Mesodermal cell (in vitro differentiated cells): ENCODE measurements at regions not wholly inside any gene's neighbourhood (a gene's known extent, or its start where the extent isn't known, plus 50 kb on each side); places are given as distances from the start of the nearest gene placed in this dataset.

ENCODE experiments used
- H3K27ac ChIP-seq: 2 replicates; pipeline ENCODE4 v1.7.0; 2013; ENCODE audit warnings: mild to moderate bottlenecking, low read depth, low read length, moderate library complexity; ENCODE audit not compliant: severe bottlenecking
- H3K36me3 ChIP-seq: 2 replicates; pipeline ENCODE4 v1.7.1; 2013; ENCODE audit warnings: mild to moderate bottlenecking, low read length, moderate library complexity; ENCODE audit not compliant: control insufficient read depth, insufficient read depth
- H3K4me1 ChIP-seq: one replicate; pipeline ENCODE4 v1.7.1; 2013; ENCODE audit warnings: mild to moderate bottlenecking, low read length; ENCODE audit not compliant: insufficient read depth, control insufficient read depth, poor library complexity, severe bottlenecking
- H3K4me3 ChIP-seq: 2 replicates; pipeline ENCODE4 v1.7.0; 2013; ENCODE audit warnings: low read length, control low read depth, mild to moderate bottlenecking; ENCODE audit not compliant: insufficient read depth, poor library complexity, severe bottlenecking; ENCODE audit errors: extremely low read depth
- H3K9me3 ChIP-seq: 2 replicates; pipeline ENCODE4 v1.7.1; 2013; ENCODE audit warnings: mild to moderate bottlenecking, low read length, moderate library complexity; ENCODE audit not compliant: control insufficient read depth
- WGBS, 2 experiments: methylation state at CpG; one replicate each; pipeline ENCODE4 v1.1.5; 2013; ENCODE audit warnings: missing lambda C conversion rate in 2 of 2; ENCODE audit not compliant: insufficient coverage in 2 of 2; 5-methylcytosine and 5-hydroxymethylcytosine counted together

GRCh38 chr18:34977838-34978532 lies 63.2 kb upstream of the MAPRE2 start:
- 0% methylated on average over 14 to 28 of the region's 35 CpGs for WGBS, 2 experiments
- no peaks in the 10 kb centered on the region for H3K36me3 ChIP-seq
- H3K4me1 ChIP-seq, result no peaks in the 10 kb centered on the region
- H3K27ac ChIP-seq, result peak overlapping the region; percentile 95
- peak overlapping the region; percentile 85 for H3K4me3 ChIP-seq
- no peaks in the 10 kb centered on the region for H3K9me3 ChIP-seq

GRCh38 chr18:34978533-34978893 lies 62.7 kb upstream of the MAPRE2 start:
- Histone ChIP-seq H3K27ac (peak overlapping the region; percentile 95), H3K4me3 (peak overlapping the region; percentile 85), H3K36me3 (no peaks in the 10 kb centered on the region), H3K9me3 (no peaks in the 10 kb centered on the region), H3K4me1 (no peaks in the 10 kb centered on the region)
- 0 to 4% methylated on average over 4 to 5 of the region's 5 CpGs for WGBS, 2 experiments

- Histone ChIP-seq H3K4me3 (peak overlapping the region; percentile 85), H3K36me3 (no peaks in the 10 kb centered on the region), H3K27ac (peak overlapping the region; percentile 95), H3K9me3 (no peaks in the 10 kb centered on the region), H3K4me1 (no peaks in the 10 kb centered on the region)
- WGBS, 2 experiments, result 0% methylated on average over 4 to 5 of the region's 9 CpGs
Observed at GRCh38 chr18:34978953-34979608, 62.1 kb upstream of the MAPRE2 start.

DNA sequence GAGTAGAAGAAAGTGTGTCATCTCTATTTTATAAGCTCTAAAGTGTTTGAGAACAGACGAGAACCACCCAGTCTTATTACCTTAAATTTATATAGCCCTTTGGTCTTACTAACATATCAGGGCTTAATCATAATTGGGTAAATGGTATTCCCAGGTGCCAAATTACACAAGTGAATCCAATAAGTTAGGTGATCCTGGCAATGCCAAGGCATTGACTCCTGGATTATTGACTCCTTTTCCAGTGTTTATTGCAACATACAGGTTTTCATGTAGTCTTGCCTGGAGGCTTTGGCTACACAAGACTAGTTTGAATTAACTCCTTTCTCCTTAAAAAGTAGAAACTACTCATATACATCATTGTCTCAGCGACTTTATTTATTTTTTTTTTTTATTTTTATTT lies 59.7 kb upstream of the MAPRE2 start:
- Histone ChIP-seq H3K4me3 (no peak overlapping the region), H3K27ac (no peak overlapping the region), H3K36me3 (no peaks in the 10 kb centered on the region), H3K9me3 (no peaks in the 10 kb centered on the region), H3K4me1 (no peaks in the 10 kb centered on the region)
- no CpG with 5 or more reads among the region's 2 CpGs for WGBS, 2 experiments

DNA sequence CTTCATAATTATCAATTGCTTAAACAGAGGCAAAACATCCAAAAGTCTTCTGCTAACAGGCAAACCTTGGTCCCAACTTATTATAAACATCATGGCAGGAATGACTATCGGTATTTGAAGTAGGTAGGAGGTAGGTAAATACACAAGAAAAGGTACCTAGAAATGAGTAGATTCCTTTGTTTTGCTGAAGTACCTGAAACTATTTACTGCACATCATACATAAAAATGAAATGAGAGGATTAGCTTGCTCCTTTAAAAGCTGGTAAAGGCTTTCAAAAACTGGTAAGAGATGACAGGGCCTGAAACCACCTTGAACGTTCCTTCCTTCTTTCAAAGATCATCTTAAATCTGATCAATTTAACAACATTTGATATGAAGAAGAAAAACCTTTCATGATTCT lies 55.2 kb upstream of the MAPRE2 start:
- no CpG with 5 or more reads among the region's 2 CpGs for WGBS, 2 experiments
- Histone ChIP-seq H3K27ac (no peak overlapping the region), H3K4me1 (no peaks in the 10 kb centered on the region), H3K9me3 (no peaks in the 10 kb centered on the region), H3K4me3 (no peak overlapping the region), H3K36me3 (no peaks in the 10 kb centered on the region)

- Histone ChIP-seq H3K9me3 (no peaks in the 10 kb centered on the region), H3K4me3 (no peak overlapping the region), H3K36me3 (no peaks in the 10 kb centered on the region), H3K4me1 (no peaks in the 10 kb centered on the region), H3K27ac (no peak overlapping the region)
- WGBS, 2 experiments, result 100% methylated on average over 1 of the region's 4 CpGs; no CpG with 5 or more reads in 1 of the 2 experiments
Observed at GRCh38 chr18:34990597-34990996, 50.6 kb upstream of the MAPRE2 start.

- no peak overlapping the region for H3K4me3 ChIP-seq
- no peak overlapping the region for H3K27ac ChIP-seq
- no peaks in the 10 kb centered on the region for H3K9me3 ChIP-seq
- 86 to 89% methylated on average over 5 to 6 of the region's 7 CpGs for WGBS, 2 experiments
- no peaks in the 10 kb centered on the region for H3K36me3 ChIP-seq
- no peaks in the 10 kb centered on the region for H3K4me1 ChIP-seq
Observed at GRCh38 chr18:34991152-34991551, 50.1 kb upstream of the MAPRE2 start.
